MM.1S (cell line): ENCODE measurements at regions not wholly inside any gene's neighbourhood (a gene's known extent, or its start where the extent isn't known, plus 50 kb on each side); places are given as distances from the start of the nearest gene placed in this dataset.

ENCODE experiments used
- CTCF ChIP-seq: fragments of 300-600 bp; sonication (generic); IDR thresholded peaks from 2 replicates; pipeline ENCODE4 v1.5.1; 2016; ENCODE audit warnings: antibody characterized with exemption, low read length, mixed read lengths
- EZH2 ChIP-seq: fragments of 300-600 bp; sonication (generic); optimal IDR thresholded peaks from 2 replicates; pipeline ENCODE3; 2017; ENCODE audit warnings: low read depth, mild to moderate bottlenecking, antibody characterized with exemption, low read length, mixed read lengths
- EZH2phosphoT487 ChIP-seq: fragments of 300-600 bp; sonication (generic); IDR thresholded peaks from 2 replicates; pipeline ENCODE4 v1.6.1; 2018; ENCODE audit warnings: antibody characterized with exemption, low read length

DNA sequence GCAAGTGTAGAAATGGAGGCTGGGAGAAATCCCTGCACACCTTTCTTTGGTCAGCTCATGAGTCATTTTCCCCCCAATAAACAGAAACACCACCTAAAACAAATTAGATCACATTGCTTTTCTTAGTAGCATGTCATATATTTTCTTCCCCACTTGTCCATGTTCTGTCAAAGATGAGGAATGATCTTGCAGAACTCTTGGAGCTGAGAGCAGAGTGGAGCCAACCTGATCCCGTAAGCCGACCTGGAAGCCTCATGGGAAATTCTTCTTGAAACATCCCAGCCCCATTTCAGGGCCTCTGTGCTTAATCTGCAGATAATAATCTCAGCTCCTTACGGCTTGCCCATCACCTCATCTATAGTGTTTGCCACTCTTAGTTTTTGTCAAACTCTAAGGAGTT lies 284.6 kb upstream of the ELAC2 start:
- TF ChIP-seq CTCF (no peak), EZH2 (no peak), EZH2phosphoT487 (no peak)
